Gastrocnemius medialis (tissue), 4 donors: ENCODE measurements at regions not wholly inside any gene's neighbourhood (a gene's known extent, or its start where the extent isn't known, plus 50 kb on each side); places are given as distances from the start of the nearest gene placed in this dataset.

Experiments
- ATAC-seq, 2 donors: fragments of 150-250 bp; one replicate each; pipeline ENCODE4 v1.9.1; 2016
- DNase-seq, 2 donors: peaks; one replicate each; pipeline ENCODE4 v3.0.0-alpha.2; 2019
- H3K27ac ChIP-seq, 4 donors: fragments of 200-600 bp; sonication (generic); 1 replicate in 1 of 4; 2 replicates in 3 of 4; pipeline ENCODE4 v1.5.1; 2016 to 2018; ENCODE audit warnings: mild to moderate bottlenecking in 2 of 4, moderate library complexity in 1 of 4
- H3K27me3 ChIP-seq, 3 donors: fragments of 200-600 bp; sonication (generic) in 2 of 3; 1 replicate in 1 of 3; 2 replicates in 2 of 3; pipeline versions ENCODE4 v1.5.1 to v1.6.0; 2016 to 2019; ENCODE audit warnings: mild to moderate bottlenecking in 1 of 3, moderate library complexity in 1 of 3
- H3K36me3 ChIP-seq, 2 donors: fragments of 200-600 bp; sonication (generic) in 1 of 2; one replicate each; pipeline ENCODE4 v1.5.1; 2017 to 2018
- H3K4me1 ChIP-seq, 2 donors: fragments of 200-600 bp; sonication (generic) in 1 of 2; one replicate each; pipeline ENCODE4 v1.5.1; 2016 to 2017; ENCODE audit warnings: mild to moderate bottlenecking in 2 of 2
- H3K4me3 ChIP-seq, 4 donors: fragments of 200-600 bp; sonication (generic) in 3 of 4; 1 replicate in 1 of 4; 2 replicates in 3 of 4; pipeline ENCODE4 v1.5.1; 2016 to 2019; ENCODE audit warnings: mild to moderate bottlenecking in 2 of 4
- H3K9me3 ChIP-seq, 3 donors: fragments of 200-600 bp; sonication (generic) in 2 of 3; 1 replicate in 1 of 3; 2 replicates in 2 of 3; pipeline ENCODE4 v1.5.1; 2016 to 2019
- CTCF ChIP-seq, 5 experiments: fragments of 450-650 bp in 3 of 5; fragments of 200-600 bp in 2 of 5; sonication (generic) in 2 of 5; IDR thresholded peaks in 4 of 5; conservative IDR thresholded peaks in 1 of 5; 1 replicate in 4 of 5; 2 replicates in 1 of 5; pipeline ENCODE4 v1.5.1; 2016 to 2019; ENCODE audit warnings: antibody characterized with exemption in 5 of 5, mild to moderate bottlenecking in 3 of 5, moderate library complexity in 3 of 5
- POLR2A ChIP-seq, 2 donors: fragments of 450-650 bp; IDR thresholded peaks; one replicate each; pipeline ENCODE4 v1.6.1; 2017; ENCODE audit warnings: antibody characterized with exemption in 2 of 2, mild to moderate bottlenecking in 2 of 2, moderate library complexity in 2 of 2
- in situ Hi-C, 4 donors: fragments of 200-750 bp; cut with MboI; loops; one replicate each; pipeline versions ENCODE4 v1.15.0 to v1.8.0; 2017; ENCODE audit warnings: low sequenced_read_pairs in 4 of 4
- intact Hi-C: fragments of 100-400 bp; cut with DNase I; formaldehyde crosslinking; loops from one replicate; pipeline ENCODE4 v1.15.1; 2023; ENCODE audit warnings: low total_unique reads

DNA sequence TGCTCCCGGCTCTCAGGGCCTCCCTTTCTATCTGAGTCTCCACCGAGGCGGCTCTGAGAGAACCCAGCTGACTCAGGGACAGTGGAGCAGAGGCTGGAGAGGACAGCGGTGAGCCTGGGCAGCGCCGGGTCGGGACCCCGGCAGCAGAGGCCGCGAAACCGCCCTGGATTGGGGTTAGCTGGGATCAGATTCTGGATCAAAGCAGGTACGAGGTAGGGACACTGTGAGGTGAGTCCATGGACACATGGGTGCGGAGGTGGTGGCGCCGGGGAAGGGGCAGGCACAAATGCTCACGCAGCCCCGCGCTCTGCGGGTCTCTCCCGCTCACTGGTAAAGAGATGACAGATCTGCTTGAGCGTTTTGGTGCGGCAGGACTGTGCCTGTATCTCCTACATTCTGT lies 146.4 kb upstream of the GGTLC1 start:
- no peak overlapping the region for H3K27ac ChIP-seq
- DNase-seq (no peak), ATAC-seq (no peak)
- TF ChIP-seq POLR2A (IDR thresholded peaks at IDR 0.05), result no peak
- TF ChIP-seq CTCF (IDR thresholded peaks at IDR 0.05 in 4 of 5, conservative IDR thresholded peaks at IDR 0.05 in 1 of 5), result no peak
- H3K4me3 ChIP-seq, result no peak overlapping the region
- no peaks in the 10 kb centered on the region for H3K36me3 ChIP-seq
- intact Hi-C loops, result no loop called here
- H3K27me3 ChIP-seq, result no peaks in the 10 kb centered on the region
- in situ Hi-C loops, result no loop called here
- H3K9me3 ChIP-seq, result no peaks in the 10 kb centered on the region
- no peaks in the 10 kb centered on the region for H3K4me1 ChIP-seq

- no peak for TF ChIP-seq CTCF (IDR thresholded peaks at IDR 0.05 in 4 of 5, conservative IDR thresholded peaks at IDR 0.05 in 1 of 5)
- no peak for TF ChIP-seq POLR2A (IDR thresholded peaks at IDR 0.05)
- Histone ChIP-seq H3K9me3 (no peaks in the 10 kb centered on the region), H3K4me1 (no peaks in the 10 kb centered on the region), H3K4me3 (no peak overlapping the region), H3K27me3 (no peaks in the 10 kb centered on the region), H3K27ac (no peak overlapping the region), H3K36me3 (no peaks in the 10 kb centered on the region)
- DNase-seq, result no peak
- no peak for ATAC-seq
- intact Hi-C loops, result no loop called here
- in situ Hi-C loops, result no loop called here
These were observed 145.7 kb upstream of the GGTLC1 start for GRCh38 chr20:24134284-24134683.

- DNase-seq (no peak), ATAC-seq (no peak)
- H3K27me3 ChIP-seq, result no peaks in the 10 kb centered on the region
- intact Hi-C loops (no loop called here), in situ Hi-C loops (no loop called here)
- H3K36me3 ChIP-seq, result no peaks in the 10 kb centered on the region
- no peaks in the 10 kb centered on the region for H3K4me1 ChIP-seq
- TF ChIP-seq POLR2A (IDR thresholded peaks at IDR 0.05) (no peak), CTCF (IDR thresholded peaks at IDR 0.05 in 4 of 5, conservative IDR thresholded peaks at IDR 0.05 in 1 of 5) (no peak)
- no peak overlapping the region for H3K27ac ChIP-seq
- H3K9me3 ChIP-seq, result no peaks in the 10 kb centered on the region
- no peak overlapping the region for H3K4me3 ChIP-seq
These were observed 143.7 kb upstream of the GGTLC1 start for GRCh38 chr20:24132246-24132645.

- no peaks in the 10 kb centered on the region for H3K9me3 ChIP-seq
- ATAC-seq (no peak), DNase-seq (no peak)
- intact Hi-C loops, result no loop called here
- H3K4me1 ChIP-seq, result no peaks in the 10 kb centered on the region
- no peak overlapping the region for H3K4me3 ChIP-seq
- H3K27me3 ChIP-seq, result no peaks in the 10 kb centered on the region
- no peak overlapping the region for H3K27ac ChIP-seq
- no peaks in the 10 kb centered on the region for H3K36me3 ChIP-seq
- TF ChIP-seq POLR2A (IDR thresholded peaks at IDR 0.05) (no peak), CTCF (IDR thresholded peaks at IDR 0.05 in 4 of 5, conservative IDR thresholded peaks at IDR 0.05 in 1 of 5) (no peak)
- in situ Hi-C loops, result no loop called here
These were observed 143.1 kb upstream of the GGTLC1 start for GRCh38 chr20:24131684-24132083.

DNA sequence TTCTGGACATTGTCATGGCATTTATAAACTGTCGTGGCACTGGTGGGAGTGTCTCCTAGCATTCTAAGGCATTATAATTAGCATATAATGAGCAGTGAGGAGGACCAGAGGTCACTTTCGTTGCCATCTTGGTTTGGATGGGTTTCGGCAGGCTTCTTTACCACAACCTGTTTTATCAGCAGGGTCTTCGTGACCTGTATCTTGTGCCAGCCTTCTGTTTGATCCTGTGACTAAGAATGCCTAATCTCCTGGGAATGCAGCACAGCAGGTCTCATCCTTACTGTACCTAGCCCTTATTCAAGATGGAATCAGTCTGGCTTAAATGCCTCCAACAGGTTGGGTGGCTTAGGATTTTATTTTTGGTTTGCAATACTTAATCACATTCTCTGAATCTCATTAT lies 142.7 kb upstream of the GGTLC1 start:
- H3K4me1 ChIP-seq, result no peaks in the 10 kb centered on the region
- H3K27ac ChIP-seq, result no peak overlapping the region
- TF ChIP-seq CTCF (IDR thresholded peaks at IDR 0.05 in 4 of 5, conservative IDR thresholded peaks at IDR 0.05 in 1 of 5) (no peak), POLR2A (IDR thresholded peaks at IDR 0.05) (no peak)
- DNase-seq, result no peak
- H3K36me3 ChIP-seq, result no peaks in the 10 kb centered on the region
- no peaks in the 10 kb centered on the region for H3K9me3 ChIP-seq
- ATAC-seq, result no peak
- in situ Hi-C loops, result no loop called here
- no peaks in the 10 kb centered on the region for H3K27me3 ChIP-seq
- intact Hi-C loops, result no loop called here
- H3K4me3 ChIP-seq, result no peak overlapping the region
